CD4-positive, alpha-beta memory T cell (primary cell): ENCODE measurements at regions not wholly inside any gene's neighbourhood (a gene's known extent, or its start where the extent isn't known, plus 50 kb on each side); places are given as distances from the start of the nearest gene placed in this dataset.

Source experiments
- CTCF ChIA-PET: fragments of 350-600 bp; sonication (Branson Sonifier 250); formaldehyde crosslinking; loops from one replicate; lab custom pipeline; 2021; ENCODE audit warnings: inconsistent platforms; ENCODE audit not compliant: partially characterized antibody; lab: Charles Lee
- POLR2A ChIA-PET: fragments of 350-600 bp; sonication (Branson Sonifier 250); formaldehyde crosslinking; loops from one replicate; lab custom pipeline; 2021; ENCODE audit not compliant: partially characterized antibody; lab: Charles Lee
- DNase-seq, 5 donors: peaks; one replicate each; pipeline versions ENCODE4 v3.0.0 to v3.0.0-alpha.2; 2020 to 2022; ENCODE audit warnings: mixed read lengths in 1 of 5
- H3K27ac ChIP-seq: one replicate; pipeline ENCODE4 v1.7.0; 2013; ENCODE audit warnings: low read depth, low read length
- H3K27me3 ChIP-seq: 2 replicates; pipeline ENCODE4 v1.7.0; 2013; ENCODE audit warnings: mild to moderate bottlenecking, low read length, moderate library complexity; ENCODE audit not compliant: insufficient read depth
- H3K36me3 ChIP-seq: 2 replicates; pipeline ENCODE4 v1.7.0; 2013; ENCODE audit warnings: mild to moderate bottlenecking, low read length, moderate library complexity; ENCODE audit not compliant: insufficient read depth
- H3K4me1 ChIP-seq: 2 replicates; pipeline ENCODE4 v1.7.0; 2013; ENCODE audit warnings: mild to moderate bottlenecking, low read length, moderate library complexity; ENCODE audit not compliant: insufficient read depth
- H3K4me3 ChIP-seq, 2 donors: one replicate each; pipeline ENCODE4 v1.7.0; 2013; ENCODE audit warnings: low read length in 2 of 2, mild to moderate bottlenecking in 1 of 2
- H3K9me3 ChIP-seq, 2 donors: one replicate each; pipeline ENCODE4 v1.7.0; 2013; ENCODE audit warnings: low read length in 2 of 2, control low read depth in 1 of 2; ENCODE audit not compliant: control insufficient read depth in 1 of 2
- H3K27ac Mint-ChIP-seq, 7 donors: one replicate each; pipeline ENCODE4 v1.8.0; 2020 to 2021; ENCODE audit warnings: mixed read lengths in 7 of 7, mild to moderate bottlenecking in 6 of 7, inconsistent platforms in 3 of 7, moderate library complexity in 3 of 7
- H3K27me3 Mint-ChIP-seq, 2 donors: one replicate each; pipeline ENCODE4 v1.8.0; 2020 to 2021; ENCODE audit warnings: mixed read lengths in 2 of 2
- H3K36me3 Mint-ChIP-seq, 2 donors: one replicate each; pipeline ENCODE4 v1.8.0; 2020 to 2021; ENCODE audit warnings: mixed read lengths in 2 of 2, inconsistent platforms in 1 of 2, mild to moderate bottlenecking in 1 of 2
- H3K4me1 Mint-ChIP-seq, 4 donors: one replicate each; pipeline ENCODE4 v1.8.0; 2020 to 2021; ENCODE audit warnings: mixed read lengths in 4 of 4, mild to moderate bottlenecking in 1 of 4
- H3K4me3 Mint-ChIP-seq, 8 donors: one replicate each; pipeline ENCODE4 v1.8.0; 2020 to 2021; ENCODE audit warnings: mixed read lengths in 8 of 8, mild to moderate bottlenecking in 7 of 8, moderate library complexity in 6 of 8, inconsistent platforms in 3 of 8
- H3K9me3 Mint-ChIP-seq, 8 donors: one replicate each; pipeline ENCODE4 v1.8.0; 2020 to 2021; ENCODE audit warnings: mixed read lengths in 8 of 8, mild to moderate bottlenecking in 5 of 8, inconsistent platforms in 3 of 8, moderate library complexity in 1 of 8
- intact Hi-C: fragments of 100-400 bp; cut with micrococcal nuclease; formaldehyde crosslinking; loops from one replicate; pipeline ENCODE4 v1.15.1; 2023

DNA sequence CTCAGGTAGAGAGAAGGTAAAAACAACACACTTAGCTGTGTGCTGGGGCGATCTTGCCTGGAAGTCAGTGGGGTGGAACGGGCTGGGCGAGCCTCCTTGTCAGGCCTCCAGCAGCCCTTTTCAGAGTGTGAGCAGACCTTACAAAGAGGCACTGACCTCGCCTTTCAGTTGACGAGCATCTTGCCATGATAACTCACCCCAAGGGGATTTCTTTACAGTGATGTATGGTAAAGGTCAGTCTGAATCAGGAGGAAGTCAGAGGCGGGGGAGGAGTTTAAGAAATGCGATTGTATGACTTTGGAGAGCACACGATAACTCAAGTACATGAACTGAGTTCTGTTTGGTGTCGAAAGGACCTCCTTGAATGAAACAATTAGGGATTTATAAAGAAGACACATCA lies 326.5 kb upstream of the PROX1 start:
- POLR2A ChIA-PET, result no interaction called here
- H3K27me3 Mint-ChIP-seq, result peaks cover 1 to 3% of the 10 kb centered on the region in 2 donors
- no peaks in the 10 kb centered on the region for H3K27me3 ChIP-seq
- CTCF ChIA-PET, result no interaction called here
- DNase-seq, result no peak
- no peak overlapping the region for H3K4me3 ChIP-seq
- H3K4me1 Mint-ChIP-seq, result no peaks in the 10 kb centered on the region
- no peaks in the 10 kb centered on the region for H3K36me3 Mint-ChIP-seq
- intact Hi-C loops, result no loop called here
- no peak overlapping the region for H3K27ac ChIP-seq
- no peaks in the 10 kb centered on the region for H3K9me3 ChIP-seq
- peaks cover 0 to 2% (median 0%) of the 10 kb centered on the region in 8 donors for H3K9me3 Mint-ChIP-seq
- H3K4me3 Mint-ChIP-seq, result no peak overlapping the region
- no peaks in the 10 kb centered on the region for H3K4me1 ChIP-seq
- H3K27ac Mint-ChIP-seq, result no peak overlapping the region
- H3K36me3 ChIP-seq, result no peaks in the 10 kb centered on the region

DNA sequence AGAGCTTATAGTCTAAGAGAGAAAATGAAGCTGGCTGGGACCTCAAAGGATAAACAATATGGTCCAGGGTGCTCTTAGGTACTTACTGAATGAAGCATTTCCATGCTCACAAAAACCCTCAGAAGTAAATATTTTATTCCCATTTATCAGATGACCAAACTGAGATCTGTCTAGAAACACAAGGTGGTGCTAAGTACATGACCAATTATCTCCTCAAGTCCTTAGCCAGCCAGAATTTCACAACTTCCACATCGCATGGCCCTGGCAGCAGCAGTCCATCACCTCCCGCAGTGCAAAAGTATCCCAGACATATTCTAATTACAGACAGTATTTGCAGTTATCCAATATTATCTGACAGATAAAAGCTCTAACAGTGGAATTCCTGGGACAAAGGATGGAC lies 321.7 kb upstream of the PROX1 start:
- no peaks in the 10 kb centered on the region for H3K36me3 ChIP-seq
- H3K27me3 ChIP-seq, result no peaks in the 10 kb centered on the region
- no peak overlapping the region for H3K4me3 ChIP-seq
- no peaks in the 10 kb centered on the region for H3K9me3 ChIP-seq
- no peak overlapping the region for H3K4me3 Mint-ChIP-seq
- H3K27me3 Mint-ChIP-seq, result peaks cover 1 to 3% of the 10 kb centered on the region in 2 donors
- peaks cover 0 to 6% (median 0%) of the 10 kb centered on the region in 8 donors for H3K9me3 Mint-ChIP-seq
- peaks cover 4 to 11% (median 7%) of the 10 kb centered on the region in 4 donors for H3K4me1 Mint-ChIP-seq
- no peaks in the 10 kb centered on the region for H3K36me3 Mint-ChIP-seq
- POLR2A ChIA-PET, result no interaction called here
- no peak overlapping the region for H3K27ac ChIP-seq
- CTCF ChIA-PET, result interaction anchor here (0.9 kb wide), 1 partner anchor 10 kb away, joined by 3 read pairs; no protein-coding TSS in a partner anchor
- peaks cover 13% of the 10 kb centered on the region for H3K4me1 ChIP-seq
- H3K27ac Mint-ChIP-seq, result no peak overlapping the region
- DNase-seq, result no peak
- intact Hi-C loops, result loop anchor here (5.0 kb wide), 1 partner anchor 661 kb away; no protein-coding TSS in a partner anchor

DNA sequence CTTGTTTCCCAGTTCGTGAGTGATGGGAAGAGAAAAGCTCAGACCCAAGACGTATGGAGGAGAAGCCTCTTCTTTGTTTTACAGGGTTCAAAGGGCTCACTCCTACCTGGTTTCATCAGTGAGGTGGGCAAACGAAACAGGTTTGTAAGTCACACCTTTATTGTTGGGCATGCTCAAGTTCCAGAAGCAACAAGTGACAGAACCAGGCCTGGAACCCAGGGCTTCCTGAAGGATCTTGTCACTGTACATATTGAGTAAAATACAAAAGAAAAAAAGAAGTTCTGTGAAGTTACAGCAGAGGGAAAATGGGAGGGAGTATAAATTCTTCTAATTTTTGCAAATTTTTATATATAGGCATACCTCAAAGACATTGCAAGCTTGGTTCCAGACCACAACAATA lies 320.9 kb upstream of the PROX1 start:
- Histone ChIP-seq H3K4me3 (no peak overlapping the region), H3K4me1 (peaks cover 13% of the 10 kb centered on the region), H3K36me3 (no peaks in the 10 kb centered on the region), H3K27me3 (no peaks in the 10 kb centered on the region), H3K9me3 (no peaks in the 10 kb centered on the region), H3K27ac (no peak overlapping the region)
- POLR2A ChIA-PET, result no interaction called here
- Mint-ChIP-seq H3K27me3 (peaks cover 1 to 3% of the 10 kb centered on the region in 2 donors), H3K4me1 (peaks cover 4 to 11% (median 8%) of the 10 kb centered on the region in 4 donors), H3K36me3 (no peaks in the 10 kb centered on the region), H3K9me3 (peaks cover 0 to 6% (median 0%) of the 10 kb centered on the region in 8 donors), H3K4me3 (no peak overlapping the region), H3K27ac (no peak overlapping the region)
- intact Hi-C loops, result loop anchor here (5.0 kb wide), 1 partner anchor 660 kb away; no protein-coding TSS in a partner anchor
- CTCF ChIA-PET, result interaction anchor here (0.9 kb wide), 1 partner anchor 10 kb away, joined by 3 read pairs; no protein-coding TSS in a partner anchor
- no peak for DNase-seq

DNA sequence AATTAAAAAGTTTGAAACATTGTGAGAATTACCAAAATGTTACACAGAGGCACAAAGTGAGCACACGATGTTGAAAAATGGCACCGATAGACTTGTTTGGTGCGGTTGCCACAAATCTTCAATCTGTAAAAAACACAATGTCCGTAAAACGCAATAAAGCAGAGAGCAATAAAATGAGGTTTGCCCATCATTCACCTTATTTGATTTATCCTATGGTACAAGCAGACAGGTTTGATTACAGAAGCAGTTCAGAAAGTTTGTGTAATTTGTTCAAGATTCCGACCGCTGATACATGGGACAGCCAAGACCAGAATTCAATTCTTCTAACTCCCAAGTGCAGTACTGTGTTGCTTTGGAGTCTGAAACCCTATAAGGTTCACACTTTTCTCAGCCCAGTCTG lies 318.3 kb upstream of the PROX1 start:
- H3K27me3 ChIP-seq, result no peaks in the 10 kb centered on the region
- ChIA-PET CTCF (no interaction called here), POLR2A (no interaction called here)
- Mint-ChIP-seq H3K9me3 (peaks cover 0 to 6% (median 0%) of the 10 kb centered on the region in 8 donors), H3K27ac (no peak overlapping the region), H3K4me1 (peaks cover 4 to 11% (median 9%) of the 10 kb centered on the region in 4 donors), H3K36me3 (no peaks in the 10 kb centered on the region), H3K4me3 (no peak overlapping the region), H3K27me3 (peaks cover 1% of the 10 kb centered on the region in 2 donors)
- intact Hi-C loops, result loop anchor here (5.0 kb wide), 1 partner anchor 658 kb away; no protein-coding TSS in a partner anchor
- no peaks in the 10 kb centered on the region for H3K9me3 ChIP-seq
- H3K27ac ChIP-seq, result no peak overlapping the region
- H3K4me1 ChIP-seq, result peaks cover 13% of the 10 kb centered on the region
- no peak for DNase-seq
- H3K36me3 ChIP-seq, result no peaks in the 10 kb centered on the region
- no peak overlapping the region for H3K4me3 ChIP-seq

DNA sequence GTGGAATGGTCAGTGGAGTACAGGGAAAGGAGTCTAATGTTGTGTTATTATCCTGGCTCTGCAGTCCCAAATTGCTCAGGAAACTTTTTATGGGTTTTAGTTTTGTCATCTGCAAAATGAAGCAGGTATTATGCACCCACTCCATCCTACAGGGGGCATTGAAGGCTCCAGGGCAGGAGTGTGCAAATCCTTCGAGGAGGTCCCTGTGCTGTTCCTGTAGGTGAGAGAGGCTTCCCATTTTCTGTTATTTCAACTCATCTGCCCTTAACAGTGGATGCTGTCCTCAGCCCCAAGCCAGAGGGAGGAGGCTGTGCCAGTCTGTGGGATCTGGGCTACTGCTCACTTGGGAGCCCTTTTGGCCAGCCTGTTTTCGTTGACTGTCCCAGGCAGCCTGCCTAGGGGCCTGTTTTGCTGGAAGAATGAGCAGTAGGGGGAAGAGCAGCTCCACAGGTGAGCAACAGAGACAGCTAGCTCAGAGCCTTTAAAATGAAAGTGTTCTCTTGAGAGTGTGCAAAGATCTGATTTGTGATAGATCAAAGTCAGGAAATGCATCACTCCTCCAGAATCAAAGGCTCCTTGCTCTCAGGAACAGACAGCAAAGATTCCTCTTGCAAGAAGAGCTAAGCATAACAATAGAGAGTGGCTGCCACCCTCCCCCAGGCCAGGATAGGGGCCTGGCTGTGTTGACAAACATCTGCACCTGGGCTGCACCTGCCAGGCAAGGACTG lies 317.6 kb upstream of the PROX1 start:
- ChIA-PET POLR2A (no interaction called here), CTCF (interaction anchor here (0.7 to 2.2 kb wide), 6 partner anchors 114 to 660 kb away, joined by 3 to 10 read pairs (median 4); no protein-coding TSS in a partner anchor)
- peaks cover 13% of the 10 kb centered on the region for H3K4me1 ChIP-seq
- H3K27me3 ChIP-seq, result no peaks in the 10 kb centered on the region
- peaks cover 4 to 11% (median 9%) of the 10 kb centered on the region in 4 donors for H3K4me1 Mint-ChIP-seq
- no peaks in the 10 kb centered on the region for H3K36me3 ChIP-seq
- H3K9me3 Mint-ChIP-seq, result peaks cover 0 to 6% (median 2%) of the 10 kb centered on the region in 8 donors
- intact Hi-C loops, result loop anchor here (1.0 to 5.0 kb wide), 3 partner anchors 182 to 657 kb away; partner anchors contain the start of gene PROX1
- peaks cover 0 to 1% of the 10 kb centered on the region in 2 donors for H3K27me3 Mint-ChIP-seq
- H3K27ac ChIP-seq, result no peak overlapping the region
- H3K4me3 ChIP-seq, result no peak overlapping the region
- no peaks in the 10 kb centered on the region for H3K9me3 ChIP-seq
- H3K4me3 Mint-ChIP-seq, result peak overlapping the region in 3 of 8 donors; percentile 10 to 56 (median 10)
- peak; percentile 42 to 60 (median 58) for DNase-seq
- peak overlapping the region in 6 of 7 donors; percentile 25 to 86 (median 60) for H3K27ac Mint-ChIP-seq
- H3K36me3 Mint-ChIP-seq, result no peaks in the 10 kb centered on the region

DNA sequence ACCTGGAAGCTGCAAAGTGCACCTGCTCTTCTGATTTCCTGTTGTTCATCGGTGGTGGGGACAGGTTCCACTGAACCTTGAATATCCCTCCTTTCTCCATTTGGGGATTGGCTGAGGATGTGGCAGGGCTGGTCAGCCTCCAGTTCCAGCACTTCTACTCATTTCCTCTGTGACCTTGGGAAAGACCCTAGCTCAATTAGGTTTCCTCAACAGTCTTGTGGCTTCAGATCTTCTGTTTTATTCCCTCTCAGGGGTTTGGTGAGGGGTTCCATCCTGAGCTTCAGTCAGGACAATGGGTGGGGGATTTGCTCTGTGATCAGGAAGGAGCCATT lies 317.1 kb upstream of the PROX1 start:
- Histone ChIP-seq H3K27ac (no peak overlapping the region), H3K4me3 (no peak overlapping the region), H3K9me3 (no peaks in the 10 kb centered on the region), H3K4me1 (peaks cover 13% of the 10 kb centered on the region), H3K36me3 (no peaks in the 10 kb centered on the region), H3K27me3 (no peaks in the 10 kb centered on the region)
- H3K4me3 Mint-ChIP-seq, result peak overlapping the region in 3 of 8 donors; percentile 1 to 56 (median 10)
- peak overlapping the region in 3 of 7 donors; percentile 25 to 86 (median 76) for H3K27ac Mint-ChIP-seq
- peaks cover 0 to 1% of the 10 kb centered on the region in 2 donors for H3K27me3 Mint-ChIP-seq
- H3K36me3 Mint-ChIP-seq, result no peaks in the 10 kb centered on the region
- peaks cover 0 to 6% (median 2%) of the 10 kb centered on the region in 8 donors for H3K9me3 Mint-ChIP-seq
- ChIA-PET CTCF (interaction anchor here (0.7 to 2.2 kb wide), 6 partner anchors 113 to 660 kb away, joined by 3 to 10 read pairs (median 4); no protein-coding TSS in a partner anchor), POLR2A (no interaction called here)
- intact Hi-C loops, result loop anchor here (1.0 to 5.0 kb wide), 2 partner anchors 182 to 317 kb away; partner anchors contain the start of gene PROX1
- DNase-seq, result no peak
- H3K4me1 Mint-ChIP-seq, result peaks cover 4 to 11% (median 9%) of the 10 kb centered on the region in 4 donors

DNA sequence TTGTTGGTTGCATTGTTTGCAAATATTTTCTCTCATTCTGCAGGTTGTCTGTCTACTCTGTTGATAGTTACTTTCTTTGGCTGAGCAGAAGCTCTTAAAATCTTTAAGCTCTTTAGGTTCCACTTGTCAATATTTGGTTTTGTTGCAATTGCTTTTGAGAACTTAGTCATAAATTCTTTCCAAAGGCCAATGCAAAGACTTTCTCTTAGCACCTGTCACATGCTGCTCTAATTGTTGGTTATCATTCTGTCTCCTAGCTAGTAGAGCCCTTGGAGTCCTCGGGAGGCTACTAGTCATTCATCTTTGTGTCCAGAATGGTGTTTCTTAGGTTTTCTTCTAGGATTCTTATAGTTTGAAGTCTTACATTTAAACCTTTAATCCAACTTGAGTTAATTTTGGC lies 312.7 kb upstream of the PROX1 start:
- Mint-ChIP-seq H3K4me1 (peaks cover 4 to 10% (median 8%) of the 10 kb centered on the region in 4 donors), H3K36me3 (no peaks in the 10 kb centered on the region), H3K27ac (no peak overlapping the region), H3K27me3 (no peaks in the 10 kb centered on the region), H3K9me3 (peaks cover 0 to 5% (median 1%) of the 10 kb centered on the region in 8 donors), H3K4me3 (no peak overlapping the region)
- Histone ChIP-seq H3K27me3 (no peaks in the 10 kb centered on the region), H3K36me3 (no peaks in the 10 kb centered on the region), H3K4me1 (peaks cover 9% of the 10 kb centered on the region), H3K27ac (no peak overlapping the region), H3K9me3 (no peaks in the 10 kb centered on the region), H3K4me3 (no peak overlapping the region)
- POLR2A ChIA-PET, result no interaction called here
- no peak for DNase-seq
- CTCF ChIA-PET, result no interaction called here
- intact Hi-C loops, result no loop called here
